ENCODE measurements at regions not wholly inside any gene's neighbourhood (a gene's known extent, or its start where the extent isn't known, plus 50 kb on each side); places are given as distances from the start of the nearest gene placed in this dataset.

DNA sequence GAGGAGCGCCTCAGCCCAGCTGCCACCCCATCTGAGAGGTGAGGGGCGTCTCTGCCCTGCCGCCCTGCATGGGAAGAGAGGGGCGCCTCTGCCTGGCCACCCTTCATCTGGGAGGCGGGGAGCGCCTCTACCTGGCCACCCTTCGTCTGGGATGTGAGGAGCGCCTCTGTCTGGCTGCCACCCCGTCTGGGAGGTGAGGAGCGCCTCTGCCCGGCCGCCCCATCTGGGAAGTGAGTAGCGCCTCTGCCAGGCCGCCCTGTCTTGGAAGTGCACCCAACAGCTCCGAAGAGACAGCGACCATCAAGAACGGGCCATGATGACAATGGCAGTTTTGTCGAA is 114.4 kb upstream of the CES5A start:
- TF ChIP-seq SP2 (tag by site-specific recombination; IDR thresholded peaks at IDR 0.05), result no peak
- TF ChIP-seq GLI2 (tag by site-specific recombination; IDR thresholded peaks at IDR 0.05; ENCODE audit: borderline replicate concordance, low read depth), result no peak
- TF ChIP-seq TCF7L2 (IDR thresholded peaks at IDR 0.05; ENCODE audit: borderline replicate concordance, low read depth, low read length), result no peak
